Duodenal mucosa (tissue), 2 donors: ENCODE measurements at regions not wholly inside any gene's neighbourhood (a gene's known extent, or its start where the extent isn't known, plus 50 kb on each side); places are given as distances from the start of the nearest gene placed in this dataset.
"Not testable (repeated sequence)": the region's sequence is repeated elsewhere in the genome, so short reads cannot be mapped to it uniquely, and the experiment has no call there.

Source experiments
- H3K27ac ChIP-seq: one replicate; pipeline ENCODE4 v1.7.0; 2013; ENCODE audit warnings: low read depth, low read length
- H3K27me3 ChIP-seq, 2 donors: one replicate each; pipeline ENCODE4 v1.7.0; 2013; ENCODE audit warnings: low read length in 2 of 2, control low read depth in 1 of 2; ENCODE audit not compliant: insufficient read depth in 2 of 2, control insufficient read depth in 1 of 2
- H3K36me3 ChIP-seq, 2 donors: one replicate each; pipeline ENCODE4 v1.7.0; 2013; ENCODE audit warnings: low read length in 2 of 2, control low read depth in 1 of 2; ENCODE audit not compliant: insufficient read depth in 2 of 2, control insufficient read depth in 1 of 2
- H3K4me1 ChIP-seq, 2 donors: one replicate each; pipeline ENCODE4 v1.7.0; 2013; ENCODE audit warnings: low read length in 2 of 2, control low read depth in 1 of 2; ENCODE audit not compliant: insufficient read depth in 2 of 2, control insufficient read depth in 1 of 2
- H3K4me3 ChIP-seq, 2 donors: one replicate each; pipeline ENCODE4 v1.7.0; 2013; ENCODE audit warnings: low read length in 2 of 2, low read depth in 1 of 2
- H3K9ac ChIP-seq, 2 donors: one replicate each; pipeline ENCODE4 v1.7.0; 2013; ENCODE audit warnings: low read length in 2 of 2, low read depth in 1 of 2
- H3K9me3 ChIP-seq, 2 donors: one replicate each; pipeline ENCODE4 v1.7.0; 2013; ENCODE audit warnings: low read length in 2 of 2, control low read depth in 1 of 2; ENCODE audit not compliant: control insufficient read depth in 1 of 2

DNA sequence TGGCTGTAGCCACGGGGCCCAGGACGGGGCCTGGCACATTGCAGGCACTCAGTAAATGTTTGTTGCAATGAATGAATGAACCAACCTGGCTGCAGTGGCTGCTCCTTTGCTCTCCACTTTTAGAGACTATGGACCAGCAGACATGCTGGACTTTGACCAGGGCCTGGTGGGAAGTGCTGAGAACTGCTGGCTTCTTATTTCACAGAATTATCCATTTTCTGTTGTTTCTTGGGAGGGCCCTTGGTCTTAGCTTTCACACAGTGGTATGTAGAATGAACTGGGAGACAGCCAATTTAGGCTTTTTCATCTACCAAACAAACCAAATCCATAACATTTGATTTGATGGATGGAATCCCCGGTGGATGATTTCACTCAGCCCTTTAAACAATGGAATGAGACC, 78.0 kb upstream of the LHFPL2 start:
- H3K27ac ChIP-seq: no peak overlapping the region
- no peaks in the 10 kb centered on the region for H3K27me3 ChIP-seq
- H3K4me1 ChIP-seq: peaks cover 11 to 12% of the 10 kb centered on the region in 2 donors
- H3K9ac ChIP-seq: no peak overlapping the region
- H3K9me3 ChIP-seq: no peaks in the 10 kb centered on the region
- no peaks in the 10 kb centered on the region for H3K36me3 ChIP-seq
- no peak overlapping the region for H3K4me3 ChIP-seq

DNA sequence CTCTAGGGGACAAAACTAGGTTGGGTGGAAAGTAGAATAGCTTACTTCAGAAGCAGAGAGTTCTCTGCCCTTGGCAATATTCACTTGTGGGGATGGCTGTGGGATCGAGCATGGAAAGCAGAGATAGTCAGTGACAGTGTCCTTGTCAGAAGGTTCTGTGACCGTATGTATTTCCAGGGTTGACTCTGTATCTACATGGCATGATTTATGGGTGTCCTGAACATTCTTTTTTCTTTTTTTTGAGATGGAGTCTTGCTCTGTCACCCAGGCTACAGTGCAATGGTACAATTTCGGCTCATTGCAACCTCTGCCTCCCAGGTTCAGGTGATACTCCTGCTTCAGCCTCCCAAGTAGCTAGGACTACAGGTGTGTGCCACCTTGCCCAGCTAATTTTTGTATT, 77.4 kb upstream of the LHFPL2 start:
- no peaks in the 10 kb centered on the region for H3K9me3 ChIP-seq
- H3K27ac ChIP-seq: no peak overlapping the region
- no peak overlapping the region for H3K9ac ChIP-seq
- no peak overlapping the region for H3K4me3 ChIP-seq
- peaks cover 12 to 16% of the 10 kb centered on the region in 2 donors for H3K4me1 ChIP-seq
- H3K27me3 ChIP-seq: no peaks in the 10 kb centered on the region
- no peaks in the 10 kb centered on the region for H3K36me3 ChIP-seq

DNA sequence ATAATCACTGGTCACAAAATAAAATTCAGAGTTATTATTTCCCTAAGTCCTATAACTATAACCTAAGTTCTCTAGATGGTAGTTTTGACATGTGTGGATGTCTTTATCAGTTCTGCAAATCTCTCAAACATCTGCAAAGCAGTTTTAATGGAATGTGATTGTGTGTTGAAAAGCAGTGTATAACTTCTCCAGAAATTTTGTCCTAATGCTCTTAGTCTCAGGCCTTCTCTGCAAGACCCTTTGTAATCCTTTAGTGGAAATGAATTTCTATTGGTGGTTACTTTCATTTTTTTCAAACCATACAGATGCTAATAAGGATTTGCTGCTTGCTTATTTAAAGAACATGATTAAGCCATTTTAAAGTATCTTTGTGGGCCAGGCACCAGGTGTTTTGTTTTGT, 75.5 kb upstream of the LHFPL2 start:
- Histone ChIP-seq H3K9ac (no peak overlapping the region), H3K4me3 (no peak overlapping the region), H3K4me1 (peaks cover 22 to 30% of the 10 kb centered on the region in 2 donors), H3K27me3 (no peaks in the 10 kb centered on the region), H3K36me3 (no peaks in the 10 kb centered on the region), H3K9me3 (no peaks in the 10 kb centered on the region), H3K27ac (no peak overlapping the region)

DNA sequence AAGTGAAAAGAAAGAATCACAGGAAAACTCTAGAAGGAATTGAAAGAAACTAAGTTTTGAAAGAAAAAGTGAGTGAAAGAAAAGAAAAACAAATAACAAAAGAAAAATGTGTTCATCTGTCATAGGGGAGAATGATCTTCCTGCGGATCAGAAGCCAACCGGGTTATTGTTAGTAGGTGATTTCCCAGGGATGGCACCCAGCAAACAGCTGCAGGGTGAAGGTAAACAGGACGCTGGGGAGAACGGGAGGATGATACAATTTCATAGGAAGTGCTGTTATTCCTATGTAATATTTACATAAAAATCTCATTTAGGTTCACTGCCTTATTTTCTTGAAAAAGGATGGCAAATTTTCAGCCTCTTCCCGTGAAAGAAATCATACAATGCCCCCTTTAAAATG, 72.4 kb upstream of the LHFPL2 start:
- Histone ChIP-seq H3K36me3 (no peaks in the 10 kb centered on the region), H3K4me1 (peaks cover 10 to 22% of the 10 kb centered on the region in 2 donors), H3K27me3 (no peaks in the 10 kb centered on the region), H3K4me3 (peak overlapping the region in 1 of 2 donors; percentile 18), H3K9me3 (no peaks in the 10 kb centered on the region), H3K9ac (no peak overlapping the region), H3K27ac (no peak overlapping the region)

DNA sequence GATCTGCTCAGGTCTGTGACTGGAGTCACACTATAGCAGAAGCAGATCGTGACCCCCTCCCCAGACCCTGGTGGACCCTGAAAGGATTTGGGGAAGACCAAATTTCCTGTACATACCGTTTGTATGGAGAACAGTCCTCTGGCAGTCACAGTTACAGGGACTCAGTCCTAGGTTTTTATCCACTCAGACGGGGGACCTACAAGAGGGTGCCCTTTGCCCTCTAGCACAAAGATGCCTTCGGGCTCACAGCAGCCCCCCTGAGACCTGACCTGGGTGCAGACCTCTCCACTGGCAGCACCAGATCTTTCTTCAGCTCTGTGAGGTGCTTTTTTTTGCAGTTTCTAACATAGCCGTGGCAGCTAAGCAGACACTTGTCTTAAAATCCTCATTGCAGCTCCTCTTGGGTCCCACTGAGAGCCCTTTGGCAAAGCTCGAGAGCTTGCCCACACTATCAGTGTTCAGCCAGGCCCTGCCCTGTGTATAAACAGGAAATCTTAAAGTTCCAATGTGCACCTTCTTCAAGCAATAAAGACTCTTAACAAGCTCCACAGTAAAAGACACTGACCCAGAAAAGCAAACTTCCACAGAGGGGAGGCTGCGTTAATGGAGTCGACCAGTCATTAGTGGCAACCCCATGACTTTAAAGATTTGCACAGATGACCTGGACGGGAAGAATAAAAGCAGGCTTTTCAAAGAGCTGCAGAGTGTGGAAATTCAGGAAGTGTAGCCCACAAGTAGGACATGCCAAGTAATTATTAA, 71.8 kb upstream of the LHFPL2 start:
- Histone ChIP-seq H3K4me1 (peaks cover 10 to 22% of the 10 kb centered on the region in 2 donors), H3K4me3 (peak overlapping the region; percentile 18 to 43), H3K27ac (no peak overlapping the region), H3K9me3 (no peaks in the 10 kb centered on the region), H3K9ac (no peak overlapping the region), H3K36me3 (no peaks in the 10 kb centered on the region), H3K27me3 (no peaks in the 10 kb centered on the region)

DNA sequence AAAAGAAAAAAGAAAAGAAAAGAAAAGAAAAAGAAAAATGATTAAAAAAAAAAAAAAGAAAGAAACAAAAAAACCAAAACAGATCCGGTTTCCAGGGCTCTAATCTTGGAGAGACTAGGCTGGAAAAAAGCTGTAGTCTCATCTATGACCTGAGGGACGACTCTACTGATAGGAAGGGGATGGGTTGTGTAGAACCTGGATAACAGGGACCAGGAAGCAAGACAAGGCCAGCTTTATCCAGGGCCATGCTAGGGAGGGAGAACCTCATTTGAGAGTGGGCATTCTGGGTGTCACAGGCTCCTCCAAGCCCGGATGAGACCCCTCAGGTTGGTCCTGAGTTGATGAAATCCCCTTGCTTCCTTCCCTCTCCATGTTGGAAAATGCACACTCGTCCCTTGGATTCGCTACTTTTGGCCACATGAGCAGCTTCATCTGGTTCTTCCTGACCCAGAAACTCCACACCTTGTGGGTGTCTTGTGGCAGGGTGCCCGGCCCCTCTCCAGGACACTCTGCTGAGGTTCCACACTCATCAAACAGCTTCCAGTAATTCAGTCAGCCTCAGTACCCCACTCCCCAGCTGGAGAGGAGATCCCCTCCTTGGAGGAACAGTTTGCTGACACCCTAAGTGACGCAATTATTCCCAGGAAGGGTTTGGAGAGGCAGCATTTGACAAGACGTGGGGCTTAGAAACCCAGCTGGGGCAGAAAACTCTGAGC, 71.1 kb upstream of the LHFPL2 start:
- H3K36me3 ChIP-seq: no peaks in the 10 kb centered on the region
- H3K27me3 ChIP-seq: no peaks in the 10 kb centered on the region
- peaks cover 10 to 22% of the 10 kb centered on the region in 2 donors for H3K4me1 ChIP-seq
- no peak overlapping the region for H3K9ac ChIP-seq
- H3K27ac ChIP-seq: no peak overlapping the region
- peak overlapping the region; percentile 18 to 43 for H3K4me3 ChIP-seq
- H3K9me3 ChIP-seq: no peaks in the 10 kb centered on the region

DNA sequence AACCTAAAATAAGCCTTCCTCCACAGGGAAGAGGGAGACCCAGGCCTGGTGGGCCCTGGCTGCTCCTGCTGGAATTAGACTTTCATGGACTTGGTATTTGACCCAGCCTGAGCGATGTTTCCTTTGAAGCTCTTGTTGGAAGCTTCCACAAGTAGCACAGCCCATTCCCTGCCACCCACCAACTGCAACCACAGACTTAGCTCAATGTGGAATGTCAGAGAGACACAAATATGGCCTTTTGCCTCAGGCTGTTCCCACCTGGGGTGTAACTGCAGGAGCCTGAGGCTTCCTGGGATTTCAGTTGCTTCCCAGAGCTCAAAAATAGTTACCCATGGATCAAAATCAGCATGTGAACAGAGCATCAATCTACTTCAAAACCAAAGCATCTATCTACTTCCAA, 70.3 kb upstream of the LHFPL2 start:
- peaks cover 10 to 22% of the 10 kb centered on the region in 2 donors for H3K4me1 ChIP-seq
- no peaks in the 10 kb centered on the region for H3K36me3 ChIP-seq
- H3K27ac ChIP-seq: no peak overlapping the region
- no peak overlapping the region for H3K4me3 ChIP-seq
- H3K27me3 ChIP-seq: no peaks in the 10 kb centered on the region
- H3K9ac ChIP-seq: no peak overlapping the region
- no peaks in the 10 kb centered on the region for H3K9me3 ChIP-seq

DNA sequence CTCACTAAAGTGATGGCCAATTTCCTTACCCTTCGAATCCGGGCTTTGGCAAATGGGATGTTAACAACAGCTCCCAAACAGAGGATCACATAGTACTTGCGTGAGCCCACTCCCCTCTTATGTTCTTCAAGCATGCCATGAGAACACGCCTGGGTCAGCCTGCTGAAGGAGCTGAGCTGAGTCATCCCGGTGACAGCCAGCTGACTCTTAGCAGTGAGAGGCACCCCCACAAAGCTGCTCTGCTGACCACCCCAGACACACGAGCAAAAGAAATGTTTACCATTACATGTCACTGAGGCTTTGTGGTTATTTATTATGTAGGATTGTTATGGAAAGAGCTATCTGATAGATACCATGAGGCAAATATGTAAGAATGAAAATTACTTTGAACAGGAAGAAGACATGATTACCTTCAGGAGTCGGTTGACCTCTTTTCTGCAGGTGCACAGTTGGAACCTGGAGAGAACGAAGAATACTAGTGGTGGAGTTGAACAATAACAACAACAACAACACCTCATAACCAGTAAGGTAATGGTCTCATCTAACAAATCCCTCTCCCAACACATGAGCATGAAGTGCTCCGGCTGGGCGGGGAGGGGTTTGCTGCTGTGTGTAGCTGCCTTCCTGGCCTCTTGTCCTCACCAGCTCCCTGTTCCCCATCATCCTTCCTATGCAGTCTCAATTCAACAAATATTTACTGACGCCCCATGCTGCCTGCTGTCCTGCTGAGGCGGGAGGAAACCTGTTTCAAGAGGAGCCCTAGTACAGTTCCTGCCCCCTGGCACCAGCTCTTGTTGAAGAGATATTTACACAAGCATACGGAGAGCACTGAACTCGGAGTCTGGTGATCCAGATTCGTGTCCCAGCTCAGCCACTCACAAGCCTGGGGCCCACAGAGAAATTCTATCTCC, 69.4 kb upstream of the LHFPL2 start:
- Histone ChIP-seq H3K9me3 (no peaks in the 10 kb centered on the region), H3K27me3 (no peaks in the 10 kb centered on the region), H3K27ac (no peak overlapping the region), H3K36me3 (no peaks in the 10 kb centered on the region), H3K9ac (no peak overlapping the region), H3K4me3 (no peak overlapping the region), H3K4me1 (peaks cover 10 to 22% of the 10 kb centered on the region in 2 donors)

DNA sequence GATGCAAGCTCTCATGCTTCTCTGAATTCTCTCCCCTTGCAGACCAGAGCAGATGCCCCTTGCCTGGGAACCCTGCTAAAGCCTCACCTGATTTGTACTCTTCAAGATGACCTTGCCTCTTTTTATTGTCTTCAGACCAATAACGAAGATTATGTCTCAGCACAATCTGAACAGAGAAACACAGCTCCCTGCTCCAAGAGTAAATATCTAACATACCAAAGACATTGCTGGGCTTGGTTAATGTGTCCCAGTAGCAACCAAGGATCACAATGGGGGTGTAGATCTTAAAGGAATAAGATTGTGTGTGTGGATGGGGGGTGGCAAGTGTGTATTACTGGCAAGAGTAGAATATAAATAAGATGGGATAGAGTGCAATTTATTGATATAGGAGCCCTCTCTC, 67.6 kb upstream of the LHFPL2 start:
- Histone ChIP-seq H3K27ac (no peak overlapping the region), H3K36me3 (no peaks in the 10 kb centered on the region), H3K9me3 (no peaks in the 10 kb centered on the region), H3K27me3 (no peaks in the 10 kb centered on the region), H3K9ac (no peak overlapping the region), H3K4me3 (no peak overlapping the region), H3K4me1 (peaks cover 10 to 15% of the 10 kb centered on the region in 2 donors)

DNA sequence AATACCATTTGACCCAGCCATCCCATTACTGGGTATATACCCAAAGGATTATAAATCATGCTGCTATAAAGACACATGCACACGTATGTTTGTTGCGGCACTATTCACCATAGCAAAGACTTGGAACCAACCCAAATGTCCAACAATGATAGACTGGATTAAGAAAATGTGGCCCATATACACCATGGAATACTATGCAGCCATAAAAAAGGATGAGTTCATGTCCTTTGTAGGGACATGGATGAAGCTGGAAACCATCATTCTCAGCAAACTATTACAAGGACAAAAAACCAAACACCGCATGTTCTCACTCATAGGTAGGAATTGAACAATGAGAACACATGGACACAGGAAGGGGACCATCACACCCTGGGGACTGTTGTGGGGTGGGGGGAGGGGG, 66.8 kb upstream of the LHFPL2 start:
- H3K27ac ChIP-seq, H3K4me1 ChIP-seq, H3K9ac ChIP-seq, H3K36me3 ChIP-seq, H3K4me3 ChIP-seq, H3K9me3 ChIP-seq, H3K27me3 ChIP-seq: not testable (repeated sequence)
